GM21367 (cell line): ENCODE measurements at regions not wholly inside any gene's neighbourhood (a gene's known extent, or its start where the extent isn't known, plus 50 kb on each side); places are given as distances from the start of the nearest gene placed in this dataset.
"Not testable (repeated sequence)": the region's sequence is repeated elsewhere in the genome, so short reads cannot be mapped to it uniquely, and the experiment has no call there.

Experiments
- ATAC-seq: cut with Tn5 transposase; IDR thresholded peaks from one replicate; pipeline ENCODE4 v1.9.1; 2021; ENCODE audit not compliant: unreplicated experiment

DNA sequence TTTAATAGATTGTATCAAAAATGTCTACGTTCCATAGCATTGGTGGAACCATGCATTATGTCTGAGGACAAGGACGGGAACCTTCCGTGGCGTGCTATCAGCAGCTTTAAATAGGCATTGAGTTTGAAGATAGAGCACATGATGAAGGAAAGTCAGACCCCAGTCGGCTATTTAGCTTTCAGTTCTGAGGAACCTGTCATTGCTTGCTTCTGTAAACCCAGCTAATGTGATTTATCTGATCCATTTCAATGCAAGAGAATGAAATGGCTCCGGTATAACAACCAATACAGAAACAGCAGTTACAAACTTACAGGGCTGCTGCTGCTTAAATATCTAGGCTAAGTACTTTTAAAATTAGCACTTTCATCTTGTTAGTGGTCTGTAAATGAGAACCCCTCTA lies 503.3 kb downstream of the RNF144A start:
- no peak for ATAC-seq

DNA sequence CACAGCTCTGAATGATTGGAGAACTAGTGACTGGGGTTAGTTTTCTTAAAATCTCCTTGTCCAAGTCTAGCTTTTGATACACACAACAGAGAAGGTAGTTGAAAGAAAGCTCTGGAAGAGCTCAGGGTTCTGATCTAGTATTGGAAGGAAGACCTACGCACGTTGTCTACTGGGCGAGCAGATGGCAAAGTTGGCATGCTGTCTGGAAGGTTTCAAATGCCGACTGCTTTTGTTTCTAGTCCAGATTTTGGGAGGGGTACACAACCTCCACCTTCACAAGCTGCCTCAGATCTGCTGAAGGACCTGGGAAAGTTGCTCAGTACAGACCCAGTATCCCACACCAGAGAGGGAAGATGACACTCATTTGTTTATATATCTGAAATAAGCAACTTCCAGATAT lies 507.3 kb downstream of the RNF144A start:
- no peak for ATAC-seq

DNA sequence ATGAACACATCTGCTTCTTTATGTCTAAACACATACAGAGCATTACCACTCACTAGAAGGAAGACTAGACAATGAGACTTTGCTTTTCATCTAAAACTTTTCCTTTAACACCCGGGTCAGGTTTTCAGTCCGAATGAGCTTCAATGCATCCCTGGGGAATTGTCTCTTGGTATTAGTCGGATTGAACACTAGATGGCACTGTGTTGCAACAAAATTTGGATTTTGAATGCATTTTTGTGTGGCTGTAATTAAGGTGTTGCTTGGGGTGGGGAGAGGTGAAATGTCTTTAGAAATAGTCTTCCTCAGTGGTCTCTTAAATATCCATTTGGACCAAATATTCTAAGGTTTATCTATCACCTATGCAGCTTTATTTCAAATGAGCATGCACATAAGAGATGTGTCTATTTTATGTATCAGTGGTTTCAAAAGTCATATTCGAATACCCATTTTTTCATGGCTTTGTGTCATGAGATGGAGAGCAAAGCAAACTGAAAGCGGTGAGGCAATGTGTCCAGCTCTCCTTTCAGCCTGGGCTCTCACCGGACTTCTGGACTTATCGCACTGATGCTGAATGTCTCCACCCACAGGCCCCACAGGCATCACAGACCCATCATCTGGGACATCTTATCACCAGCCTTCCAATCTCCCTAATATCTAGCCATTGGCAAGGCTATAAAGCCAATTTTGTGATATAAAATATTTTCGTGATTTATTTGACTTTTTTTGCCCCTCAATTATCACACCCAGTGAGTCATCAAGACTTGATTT lies 510.3 kb downstream of the RNF144A start:
- ATAC-seq: no peak

DNA sequence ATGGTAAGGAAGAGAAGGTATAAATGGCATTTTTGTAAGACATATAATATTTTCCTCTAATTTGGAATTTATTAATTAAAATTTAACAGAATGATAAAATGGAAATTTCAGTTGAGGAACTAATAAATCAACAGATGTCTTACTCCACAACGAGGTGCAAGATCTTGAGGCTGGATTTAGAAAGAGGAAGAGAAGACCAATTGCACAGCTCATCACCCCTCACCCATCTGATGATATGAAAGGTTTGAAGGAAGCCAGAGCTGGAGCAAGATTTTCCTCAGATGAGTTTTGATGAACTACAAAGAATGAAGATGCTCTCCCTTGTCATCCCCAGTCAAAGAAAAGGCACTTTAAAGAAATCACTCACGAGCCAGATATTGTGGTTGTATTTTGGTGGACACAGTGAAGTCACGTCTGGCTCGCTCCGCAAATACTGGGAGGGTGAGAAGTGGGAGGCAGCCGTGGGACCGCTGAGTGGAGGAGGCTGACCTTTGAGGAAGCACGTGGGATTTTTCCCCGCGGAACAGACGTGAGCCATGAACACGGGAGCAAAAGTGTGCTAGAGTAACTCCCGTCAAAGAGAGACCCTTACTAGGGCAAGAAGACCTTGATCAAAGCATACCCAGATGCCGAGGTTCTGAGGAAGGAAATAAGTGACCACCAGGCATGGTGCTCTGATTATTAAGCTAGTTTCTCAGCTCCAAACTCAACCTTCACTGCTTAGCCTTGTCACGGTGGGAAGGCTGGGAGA lies 511.4 kb downstream of the RNF144A start:
- no peak for ATAC-seq

DNA sequence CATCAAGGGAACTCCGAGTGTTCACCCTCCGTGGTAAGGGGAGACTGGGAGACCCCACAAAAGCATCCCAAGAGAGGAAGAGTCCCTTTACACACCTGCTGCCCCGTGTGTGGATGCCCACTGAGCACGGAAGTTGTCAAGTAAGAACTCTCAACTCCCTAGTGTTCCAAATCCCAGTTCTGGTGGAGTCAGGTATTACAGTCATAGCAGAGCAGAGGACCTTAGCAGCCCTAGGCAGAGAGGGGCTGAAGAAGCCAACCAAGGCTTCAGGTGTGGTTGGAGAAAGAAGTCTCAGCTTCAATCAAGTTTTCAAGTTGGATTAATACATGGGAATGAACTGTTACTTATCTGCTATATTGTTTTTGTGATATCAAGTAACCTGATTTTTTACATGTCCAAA lies 512.5 kb downstream of the RNF144A start:
- no peak for ATAC-seq

DNA sequence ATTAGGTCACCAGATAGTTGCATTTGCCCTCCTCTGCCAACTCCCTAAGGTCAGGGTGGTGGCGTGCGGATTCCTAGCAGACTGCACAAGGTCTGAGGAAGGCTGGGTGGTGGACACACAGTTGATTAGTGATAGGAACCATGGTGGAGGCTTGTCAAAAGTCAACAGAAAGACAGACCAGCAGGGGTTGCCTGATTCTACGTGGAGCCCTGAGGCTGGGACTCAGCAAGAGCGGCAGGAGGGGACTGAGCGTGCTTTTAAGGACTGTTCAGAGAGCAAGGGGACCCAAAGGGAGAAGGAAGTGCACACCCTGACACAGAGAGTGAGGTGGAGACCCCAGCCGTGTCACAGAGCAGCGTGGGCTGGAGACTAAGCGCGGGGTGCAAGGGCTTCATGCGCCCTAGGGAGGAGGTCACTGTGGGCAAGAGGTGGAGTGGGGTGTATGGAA lies 513.2 kb downstream of the RNF144A start:
- no peak for ATAC-seq

DNA sequence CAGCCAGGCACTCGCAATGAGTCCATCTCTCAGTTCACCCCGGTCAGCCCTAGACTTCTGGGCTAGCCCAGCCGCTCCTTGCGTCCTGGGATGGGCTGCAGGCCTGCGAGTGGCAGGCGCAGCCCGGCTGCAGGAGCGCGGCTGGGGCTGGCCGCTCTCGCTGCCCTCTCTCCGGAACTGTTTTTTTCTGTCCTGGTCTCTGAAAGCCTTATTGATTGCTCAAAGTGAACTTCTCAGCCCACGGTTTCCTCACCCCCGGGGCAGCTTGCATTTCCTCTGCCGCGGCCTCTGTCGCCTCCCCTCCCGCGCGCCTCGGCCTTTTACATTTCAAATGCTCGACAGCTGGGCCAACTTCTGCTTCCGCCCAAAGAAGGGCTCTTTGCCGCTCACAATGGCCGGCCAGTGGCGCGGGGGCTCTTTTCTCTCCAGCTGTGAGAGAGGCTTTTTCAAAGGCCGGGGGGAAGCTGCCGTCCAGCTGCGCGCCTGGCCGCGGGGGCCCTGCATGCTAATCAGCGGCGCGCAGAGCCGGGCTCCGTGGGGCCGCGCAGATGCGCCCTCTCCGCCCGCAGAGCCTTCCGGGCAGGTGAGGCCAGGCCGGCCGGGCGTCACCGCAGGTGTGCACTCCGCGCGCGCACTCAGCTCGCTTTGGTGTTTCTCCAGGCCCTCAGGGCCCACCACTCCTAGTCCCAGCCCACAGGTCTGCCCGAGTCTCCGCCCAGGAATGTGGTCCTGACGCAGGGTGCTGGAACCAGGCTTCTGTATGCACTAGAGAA lies 513.8 kb downstream of the RNF144A start:
- ATAC-seq: no peak

DNA sequence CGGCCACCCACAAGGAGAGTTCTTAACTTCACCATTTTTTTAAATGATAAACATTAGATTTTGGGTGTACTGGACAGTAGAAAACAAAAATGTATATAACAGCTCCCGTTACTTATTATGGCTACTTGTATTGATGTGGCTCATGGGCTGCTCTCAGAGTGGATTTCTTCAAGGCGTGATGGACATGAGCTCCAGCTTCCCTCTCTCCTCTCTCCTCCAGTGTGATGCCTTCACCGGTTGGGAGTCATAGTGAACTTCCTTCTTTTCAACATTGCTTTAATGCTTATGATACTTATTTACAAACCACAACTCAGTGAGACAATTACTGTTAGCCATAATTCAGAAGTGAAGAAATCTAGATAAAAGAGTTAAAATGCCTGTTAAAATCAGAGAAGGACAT lies 515.2 kb downstream of the RNF144A start:
- no peak for ATAC-seq

DNA sequence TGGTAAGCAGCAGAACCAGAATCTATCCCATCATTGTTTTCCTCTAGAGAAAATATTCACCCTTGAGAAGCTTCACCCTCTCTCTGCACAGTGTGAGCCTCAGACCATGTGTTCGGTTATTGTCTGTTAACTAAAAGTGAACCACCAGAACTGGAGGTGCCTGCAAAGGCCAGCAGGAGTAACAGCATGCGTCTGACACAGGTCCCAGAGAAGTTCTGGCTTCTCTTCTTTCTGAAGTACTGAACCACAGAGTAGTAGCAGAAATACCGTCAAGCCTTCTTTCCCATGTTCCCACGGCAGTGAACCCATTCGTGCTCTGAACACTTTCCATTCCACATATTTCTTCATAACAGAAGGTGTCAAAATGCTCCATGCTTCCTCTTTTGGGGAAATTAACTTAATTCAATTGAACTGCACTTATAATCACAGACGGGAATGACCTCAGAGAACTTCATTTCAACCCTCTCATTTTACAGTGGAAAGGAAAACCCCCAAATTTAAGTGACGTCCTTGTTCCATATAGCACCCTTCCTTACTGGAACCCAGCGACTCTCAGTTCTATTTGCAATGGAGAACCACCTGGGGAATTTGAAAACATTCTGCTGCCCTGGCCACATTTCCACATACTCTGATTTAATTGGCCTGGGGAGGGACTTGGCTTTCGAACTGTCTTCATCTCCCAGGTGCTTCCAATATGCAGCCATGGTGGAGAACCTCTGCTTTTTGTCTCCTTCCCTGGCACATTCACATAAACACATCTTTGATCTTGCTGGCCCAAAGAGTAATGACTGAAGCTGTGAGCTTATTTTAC lies 519.1 kb downstream of the RNF144A start:
- ATAC-seq: no peak

DNA sequence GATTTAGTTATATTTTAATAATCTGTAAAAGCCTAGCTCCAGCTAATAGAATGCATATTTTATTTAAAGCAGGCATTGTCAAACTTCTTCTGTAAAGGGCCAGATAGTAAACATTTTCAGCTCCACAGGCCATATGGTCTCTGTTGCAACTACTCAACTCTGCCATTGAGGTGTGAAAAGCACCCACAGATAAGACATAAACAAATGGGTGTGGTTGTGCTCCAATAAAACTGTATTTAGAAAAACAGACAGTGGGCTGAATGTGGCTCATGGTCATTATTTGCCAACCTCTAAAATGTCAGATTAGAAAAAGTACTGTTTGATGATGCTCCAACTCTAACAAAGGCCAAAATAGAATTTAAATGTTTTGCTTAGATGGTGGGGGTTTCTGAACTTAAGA lies 519.9 kb downstream of the RNF144A start:
- ATAC-seq: no peak

DNA sequence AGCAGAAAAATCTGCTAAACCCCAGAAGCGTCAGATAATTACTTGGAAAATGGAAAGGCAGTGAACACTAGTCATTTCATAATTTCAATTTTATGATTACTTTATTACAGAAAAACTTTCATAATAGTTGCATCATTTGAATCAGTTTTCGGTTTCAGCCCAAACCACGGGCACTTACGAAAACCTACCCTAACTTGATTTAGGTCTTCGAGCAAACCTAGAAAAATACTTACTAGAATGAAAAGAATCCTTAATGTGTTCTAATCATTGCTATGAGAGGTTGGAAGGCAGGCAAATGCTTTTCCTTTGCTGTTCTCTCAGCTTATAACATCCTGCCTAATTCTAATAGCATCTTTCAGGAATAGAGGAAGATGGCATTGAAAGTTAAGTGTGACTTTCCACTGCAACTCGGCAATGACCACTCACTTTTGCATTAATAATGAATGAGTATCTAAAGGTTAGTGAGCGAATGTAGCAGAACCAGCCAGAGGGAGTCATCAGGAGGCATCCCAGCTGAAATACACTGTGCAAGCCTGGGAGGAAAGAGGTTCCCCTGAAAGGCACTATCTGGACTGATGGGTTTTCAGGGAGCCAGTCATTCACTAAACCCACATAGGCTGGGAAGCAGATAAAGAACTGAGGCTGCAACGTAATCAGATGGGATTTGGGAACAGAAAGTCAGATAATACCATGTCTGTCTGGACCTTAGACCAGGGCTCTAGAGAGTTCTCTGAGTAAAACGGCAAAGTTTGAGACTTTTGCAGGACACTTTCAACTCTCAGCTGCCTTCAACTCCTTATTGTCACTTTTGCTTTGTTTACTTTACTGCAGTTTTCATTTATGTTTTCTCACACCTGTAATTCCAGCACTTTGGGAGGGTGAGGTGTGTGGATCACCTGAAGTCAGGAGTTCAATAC lies 520.8 kb downstream of the RNF144A start:
- no peak for ATAC-seq

DNA sequence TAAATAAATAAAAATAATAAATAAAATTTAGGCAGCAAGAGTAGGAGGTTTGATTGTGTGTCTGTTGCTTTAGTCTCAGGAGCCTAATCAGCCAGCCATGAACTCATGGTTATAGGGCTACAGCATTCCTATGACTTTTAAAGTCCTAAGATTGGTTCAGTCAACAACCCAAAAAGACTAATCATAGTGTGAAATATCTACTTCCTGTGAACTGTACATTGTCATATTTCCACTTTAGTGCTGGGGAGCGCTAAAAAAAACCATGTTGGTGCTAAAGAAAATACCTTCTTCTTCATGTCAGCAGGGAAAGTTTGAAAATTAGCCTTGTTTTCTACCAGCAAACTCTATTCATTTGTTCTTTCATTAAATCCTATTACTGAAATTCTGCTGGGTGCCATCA lies 521.6 kb downstream of the RNF144A start:
- no peak for ATAC-seq

DNA sequence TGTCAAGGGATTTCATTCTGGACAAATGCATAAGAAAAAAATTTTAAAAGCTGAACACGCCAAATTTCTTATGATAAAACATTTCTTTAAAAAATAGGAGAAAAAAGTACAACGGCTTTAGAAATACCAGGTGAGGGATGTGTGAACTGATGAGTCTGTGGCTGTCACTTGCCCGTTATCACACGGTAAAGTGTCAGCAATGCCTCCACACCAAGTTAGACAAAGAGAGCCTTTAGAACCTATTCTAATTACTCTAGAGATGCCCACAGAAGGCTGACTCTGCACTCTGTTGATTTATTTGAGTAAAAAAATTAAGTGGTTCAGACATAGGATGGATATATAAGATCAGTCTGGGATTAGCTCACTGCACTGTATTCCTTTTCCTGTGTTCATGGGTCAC lies 523.8 kb downstream of the RNF144A start:
- ATAC-seq: no peak

DNA sequence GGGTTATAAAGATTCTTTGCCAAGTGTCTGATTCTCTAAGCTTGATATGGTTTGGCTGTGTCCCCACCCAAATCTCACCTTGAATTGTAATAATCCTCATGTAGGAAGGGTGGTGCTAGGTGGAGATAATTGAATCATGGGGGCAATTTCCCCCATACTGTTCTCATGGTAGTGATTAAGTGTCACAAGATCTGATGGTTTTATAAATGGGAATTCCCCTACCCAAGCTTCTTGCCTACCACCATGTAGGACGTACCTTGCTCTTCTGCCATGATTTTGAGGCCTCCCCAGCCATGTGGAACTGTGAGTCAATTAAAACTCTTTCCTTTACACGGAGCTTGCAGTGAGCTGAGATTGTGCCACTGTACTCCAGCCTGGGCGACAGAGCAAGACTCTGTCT lies 524.6 kb downstream of the RNF144A start:
- not testable (repeated sequence) for ATAC-seq

DNA sequence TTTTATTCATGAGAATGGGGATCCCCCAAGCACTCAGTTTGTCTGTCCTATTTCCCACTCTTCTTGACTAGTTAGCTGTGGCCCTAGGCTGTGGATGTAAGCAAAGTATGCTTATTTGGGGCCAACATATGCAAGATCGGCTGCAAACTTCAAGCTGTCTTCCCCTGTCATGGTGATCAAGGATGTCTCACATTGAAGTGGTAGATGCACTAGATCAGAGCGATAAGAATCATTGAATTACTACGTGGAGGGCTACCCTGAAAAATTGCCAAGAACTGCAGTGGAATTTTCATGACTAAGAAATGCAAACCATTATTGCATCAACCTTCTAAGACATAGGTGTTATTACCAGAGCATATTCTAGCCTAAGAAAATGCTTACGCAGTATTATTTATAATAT lies 527.4 kb downstream of the RNF144A start:
- ATAC-seq: no peak

DNA sequence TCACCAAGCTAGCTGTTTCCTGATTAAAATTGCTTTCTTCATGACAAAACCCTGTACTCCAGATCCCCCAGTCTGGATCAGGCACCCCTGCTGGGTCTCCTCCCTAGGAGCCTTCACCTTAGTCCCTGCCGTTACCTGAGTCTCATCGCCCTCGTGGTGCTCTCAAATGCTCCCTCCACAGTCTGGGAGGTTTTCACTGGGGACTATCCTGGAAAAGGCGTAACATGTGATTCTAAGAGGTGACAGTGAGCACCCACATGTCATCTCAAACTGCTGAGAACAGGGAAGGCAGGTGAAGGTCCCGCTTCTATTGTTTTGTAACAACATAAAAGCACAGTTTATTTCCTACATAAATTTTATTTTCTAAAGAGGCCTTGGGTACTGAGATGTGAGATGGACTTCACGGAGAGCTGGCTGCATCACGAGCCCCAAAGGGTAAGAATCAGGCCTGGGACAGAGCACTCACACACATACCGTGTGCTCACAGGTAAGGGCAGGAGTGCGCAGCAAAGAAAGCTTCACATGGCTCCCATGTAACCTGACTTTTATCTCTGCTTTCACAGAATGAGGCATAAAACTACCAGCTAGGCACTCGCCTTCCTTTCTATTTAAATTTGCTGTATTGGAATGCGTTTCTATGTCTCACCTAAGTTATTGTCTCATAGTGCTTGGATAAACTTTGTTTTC lies 531.5 kb downstream of the RNF144A start:
- ATAC-seq: no peak

DNA sequence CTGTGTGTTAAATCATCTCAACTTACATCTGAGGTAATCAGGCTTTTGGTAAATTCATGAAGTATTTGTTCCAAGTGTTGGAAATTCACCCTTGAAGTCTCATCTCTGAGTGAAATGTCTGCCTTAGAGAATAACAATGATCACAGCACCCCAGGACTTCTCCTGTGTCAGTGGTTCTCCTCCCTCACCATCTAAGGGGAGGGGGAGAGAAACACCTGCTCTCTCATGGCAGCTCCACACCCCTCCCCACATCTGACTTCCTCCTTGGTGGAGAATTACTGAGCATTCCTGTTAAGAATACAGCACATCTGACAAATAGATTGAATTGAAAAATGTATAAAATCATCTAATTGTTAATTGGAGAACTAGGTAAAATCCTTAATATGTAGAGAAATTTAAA lies 532.1 kb downstream of the RNF144A start:
- ATAC-seq: no peak

DNA sequence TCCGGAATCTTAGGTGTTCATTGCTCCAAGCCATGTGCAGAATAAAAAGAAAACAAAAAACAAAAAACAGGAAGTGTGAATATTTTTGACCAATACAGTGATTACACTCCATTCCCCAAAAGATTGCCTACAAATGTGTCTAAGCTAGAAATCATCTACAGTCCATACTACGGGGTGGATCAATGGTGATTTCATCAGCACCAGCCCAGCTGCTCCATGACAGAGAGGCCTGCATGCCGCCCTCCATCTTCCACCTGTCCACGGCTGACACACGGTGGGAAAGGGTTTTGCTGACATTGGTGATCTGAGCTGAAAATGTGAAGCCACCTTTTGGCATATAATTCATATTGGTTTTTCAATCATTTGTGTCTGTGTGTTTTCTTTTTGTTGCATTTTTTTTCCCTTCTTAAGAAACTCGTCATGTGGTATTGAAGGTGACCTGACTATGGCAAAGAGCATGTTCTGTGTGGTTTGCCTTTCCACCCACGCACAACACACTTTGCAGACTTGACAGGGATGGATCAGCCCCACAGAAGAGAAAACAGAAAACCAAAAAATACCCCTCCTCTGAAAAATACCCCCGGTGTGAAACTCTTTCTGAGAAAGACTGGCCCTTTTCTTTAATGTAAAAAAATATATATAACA lies 533.1 kb downstream of the RNF144A start:
- ATAC-seq: no peak

DNA sequence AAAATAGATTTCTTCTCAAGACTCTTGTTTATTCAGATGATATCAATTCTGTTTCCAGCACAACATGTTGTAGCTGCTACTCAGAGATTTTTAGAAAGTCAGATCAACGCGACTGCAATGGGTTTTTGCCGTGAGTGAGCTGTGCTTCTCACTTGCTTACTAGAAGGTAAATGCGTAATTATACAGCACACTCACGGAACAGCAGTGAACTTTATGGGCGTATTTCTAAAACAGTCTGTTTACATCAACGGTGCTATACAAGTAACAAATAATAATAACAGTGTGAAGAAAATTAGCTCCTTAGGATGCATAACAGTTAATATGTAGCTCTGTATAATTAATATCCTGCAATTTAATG lies 533.6 kb downstream of the RNF144A start:
- ATAC-seq: no peak
